ENCODE measurements at regions not wholly inside any gene's neighbourhood (a gene's known extent, or its start where the extent isn't known, plus 50 kb on each side); places are given as distances from the start of the nearest gene placed in this dataset.
"Not testable (repeated sequence)": the region's sequence is repeated elsewhere in the genome, so short reads cannot be mapped to it uniquely, and the experiment has no call there.

DNA sequence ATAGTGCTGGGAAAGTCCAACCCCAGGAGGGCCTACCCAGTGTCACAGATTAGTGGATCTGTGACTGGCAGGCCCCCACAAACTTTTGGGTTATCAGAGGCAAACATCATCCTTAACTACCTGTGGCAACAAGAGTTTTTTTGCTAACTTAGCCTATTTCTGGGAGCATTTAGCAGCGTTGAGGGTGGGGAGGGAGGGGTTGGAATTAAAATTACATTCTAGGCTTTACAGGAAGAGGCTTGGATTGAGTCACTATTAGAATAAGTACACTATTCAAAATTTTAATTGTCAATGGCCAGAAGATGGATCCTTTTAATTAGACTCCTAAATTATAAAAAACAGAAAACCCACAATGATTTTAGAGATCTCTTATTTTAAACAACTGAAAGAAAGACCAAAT lies 267.9 kb upstream of the NPSR1 start:
- DNase-seq (ENCODE audit: low read depth in 2 of 2): no peak

DNA sequence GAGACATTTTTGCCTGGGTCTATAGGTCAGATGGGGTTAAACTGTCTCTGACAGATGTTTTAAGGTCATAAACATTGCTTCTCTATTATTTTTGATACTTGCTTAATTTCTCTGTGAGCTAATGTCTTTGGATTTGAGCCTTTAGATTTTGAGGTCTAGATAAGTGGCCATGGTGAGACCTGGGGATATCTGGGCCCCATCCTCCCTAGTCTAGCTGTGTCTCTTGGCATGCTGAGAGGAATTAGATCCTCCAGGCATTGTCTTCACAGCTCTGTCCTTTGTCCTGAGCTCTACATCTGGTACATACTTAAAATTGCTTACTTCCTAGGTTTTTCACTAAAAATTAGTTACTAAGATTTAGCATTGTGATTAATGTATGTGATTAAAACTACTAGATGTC lies 265.0 kb upstream of the NPSR1 start:
- no peak for DNase-seq (ENCODE audit: low read depth in 2 of 2)

DNA sequence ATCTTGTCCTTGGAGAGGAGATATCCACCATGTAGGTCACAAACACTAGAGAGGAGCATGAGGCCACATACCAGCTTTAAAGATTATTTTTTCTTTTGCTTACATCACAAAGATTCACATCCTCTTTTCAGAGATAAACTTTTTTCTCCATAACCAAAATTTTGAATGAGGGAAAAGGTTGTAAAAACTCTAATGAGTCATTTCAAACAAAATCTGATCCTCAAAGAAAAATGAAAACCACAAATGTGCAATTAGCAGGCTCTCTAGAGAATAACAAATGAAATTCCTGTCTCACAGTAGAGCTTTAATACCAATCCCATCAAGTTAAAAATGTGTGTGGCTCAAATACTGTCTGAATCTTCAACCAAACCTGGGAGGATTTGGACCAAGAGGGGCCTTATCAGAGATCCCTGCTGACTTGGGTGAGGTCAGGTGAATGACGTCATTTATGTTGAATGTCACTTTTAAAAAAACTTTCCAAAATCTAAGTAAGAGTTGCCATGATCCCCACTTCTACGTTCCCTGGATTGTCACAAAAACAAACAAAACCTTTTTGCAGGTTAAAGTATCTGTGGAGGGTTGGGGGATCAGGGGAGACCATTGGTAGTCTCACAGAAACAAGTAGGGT lies 261.5 kb upstream of the NPSR1 start:
- DNase-seq (ENCODE audit: low read depth in 2 of 2): no peak

DNA sequence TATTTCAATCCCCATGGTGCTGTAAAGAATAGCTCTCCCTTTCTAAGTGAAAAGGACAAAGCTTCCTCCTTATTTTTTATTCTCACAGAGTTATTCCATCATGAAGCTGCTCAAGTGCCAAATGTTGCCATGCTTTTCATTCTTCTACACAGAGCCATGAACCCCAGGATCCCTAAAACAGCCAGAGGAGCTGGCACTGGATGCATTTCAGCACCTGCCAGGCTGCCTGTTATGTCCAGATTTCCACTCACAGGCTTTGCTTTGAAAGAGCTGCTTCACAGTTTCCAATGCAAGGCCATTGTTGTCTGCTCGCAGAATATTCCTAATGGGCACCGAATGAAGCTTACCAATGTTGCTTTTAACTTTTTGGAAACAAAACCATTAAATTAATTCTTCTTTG lies 256.2 kb upstream of the NPSR1 start:
- DNase-seq (ENCODE audit: low read depth in 2 of 2): no peak

DNA sequence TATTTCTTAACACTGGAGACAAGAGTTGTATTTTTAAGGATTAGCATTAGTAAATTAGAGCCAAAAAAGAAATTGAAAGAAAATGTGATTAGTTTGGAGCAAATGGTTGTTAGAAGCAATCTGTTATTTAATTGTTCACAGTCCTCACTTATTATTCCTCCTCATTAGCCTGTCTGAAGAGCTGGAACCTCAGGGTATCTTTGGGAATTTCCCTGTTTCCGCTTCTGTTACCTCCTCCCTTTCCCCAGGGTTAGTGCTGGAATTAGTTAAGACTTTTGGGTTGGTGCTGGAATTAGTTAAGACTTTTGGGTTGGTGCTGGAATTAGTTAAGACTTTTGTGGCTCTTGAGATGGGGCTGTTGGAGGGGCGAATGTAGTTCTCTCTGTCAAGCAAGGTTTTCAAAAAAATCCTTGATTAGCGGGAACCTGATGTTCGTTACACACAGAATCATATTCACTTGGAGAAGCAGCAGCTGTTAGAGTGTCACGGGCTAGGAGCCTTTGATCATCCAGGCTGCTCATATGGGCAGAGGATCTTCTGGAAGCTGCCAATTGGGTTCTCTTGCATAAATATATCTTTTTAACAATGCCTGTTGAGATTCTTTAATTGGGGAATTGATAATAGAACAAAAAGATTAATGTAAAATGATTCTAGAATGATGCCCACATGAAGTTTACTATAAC lies 251.0 kb upstream of the NPSR1 start:
- no peak for DNase-seq (ENCODE audit: low read depth in 2 of 2)

DNA sequence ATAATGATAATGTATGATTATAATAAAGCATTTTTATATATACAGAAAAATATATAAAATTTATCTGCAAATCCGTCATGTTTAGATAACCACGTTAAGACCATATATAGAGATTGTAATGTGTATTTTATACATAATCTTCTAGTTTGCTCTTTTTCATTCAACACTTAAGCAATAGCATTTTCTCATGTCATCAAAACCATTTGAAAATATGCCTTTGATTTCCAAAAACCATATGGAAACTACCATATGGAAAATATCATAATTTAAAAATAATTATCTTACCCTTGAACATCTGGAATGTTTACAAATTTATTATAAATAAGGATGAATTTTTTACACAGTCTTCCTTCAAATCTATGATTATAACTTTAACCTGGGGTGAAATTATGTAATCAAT lies 250.4 kb upstream of the NPSR1 start:
- DNase-seq (ENCODE audit: low read depth in 2 of 2): no peak

DNA sequence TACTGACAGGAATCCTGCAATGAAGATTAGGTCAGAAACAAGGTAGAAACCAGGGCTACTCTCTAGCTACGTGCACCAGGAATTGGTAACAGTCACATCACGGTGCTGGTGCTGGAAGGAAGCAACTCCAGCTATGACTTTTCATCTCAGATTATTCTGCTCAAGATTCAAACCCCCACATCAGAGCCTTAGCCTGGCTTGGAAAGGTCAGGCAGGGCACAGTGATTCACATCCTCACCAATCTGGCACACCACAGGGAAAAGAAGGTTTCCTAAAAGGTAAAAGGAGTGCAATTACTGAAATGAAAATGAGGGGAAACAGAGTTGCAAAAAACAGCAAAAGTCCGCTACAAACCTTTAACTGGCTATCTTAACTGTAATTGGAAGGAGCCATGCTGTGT lies 240.2 kb upstream of the NPSR1 start:
- no peak for DNase-seq (ENCODE audit: low read depth in 2 of 2)

DNA sequence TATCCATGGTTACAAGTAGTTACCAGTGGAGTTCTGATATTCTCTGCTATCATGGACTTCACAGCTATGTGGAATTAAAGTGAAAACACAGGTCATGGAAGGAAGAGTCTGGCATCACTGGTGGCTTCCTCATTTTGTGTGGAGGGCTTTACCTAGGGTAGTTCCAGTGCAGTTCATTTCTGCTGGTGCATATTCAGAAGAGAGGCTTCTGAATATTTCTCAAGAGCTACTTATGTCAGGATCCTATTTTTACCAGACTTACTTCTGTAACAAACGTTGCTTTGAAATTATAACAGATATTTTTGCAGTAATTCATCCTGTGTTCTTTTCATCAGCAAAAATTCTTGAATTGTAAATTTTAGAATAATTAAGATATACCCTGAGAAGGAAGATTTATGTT lies 236.5 kb upstream of the NPSR1 start:
- no peak for DNase-seq (ENCODE audit: low read depth in 2 of 2)

DNA sequence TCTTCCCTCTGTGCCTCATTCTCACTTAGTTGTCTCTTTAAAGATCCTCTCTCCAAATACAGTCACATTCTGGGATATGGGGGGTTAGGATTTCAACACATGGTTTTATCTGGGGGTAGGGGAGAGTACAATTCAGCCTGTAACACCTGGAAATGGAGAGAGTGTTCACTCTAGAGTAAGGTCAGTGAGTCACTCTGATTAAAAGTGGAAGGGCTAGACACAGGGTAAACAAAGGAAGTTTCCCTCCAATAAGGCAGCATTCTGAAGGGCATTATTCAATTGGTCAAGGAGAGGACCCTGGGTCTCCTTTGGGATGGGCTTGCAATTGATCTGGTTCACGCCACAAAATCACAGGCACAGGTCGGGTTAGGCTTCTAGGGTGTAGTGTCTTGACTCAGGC lies 232.8 kb upstream of the NPSR1 start:
- DNase-seq (ENCODE audit: low read depth in 2 of 2): no peak

DNA sequence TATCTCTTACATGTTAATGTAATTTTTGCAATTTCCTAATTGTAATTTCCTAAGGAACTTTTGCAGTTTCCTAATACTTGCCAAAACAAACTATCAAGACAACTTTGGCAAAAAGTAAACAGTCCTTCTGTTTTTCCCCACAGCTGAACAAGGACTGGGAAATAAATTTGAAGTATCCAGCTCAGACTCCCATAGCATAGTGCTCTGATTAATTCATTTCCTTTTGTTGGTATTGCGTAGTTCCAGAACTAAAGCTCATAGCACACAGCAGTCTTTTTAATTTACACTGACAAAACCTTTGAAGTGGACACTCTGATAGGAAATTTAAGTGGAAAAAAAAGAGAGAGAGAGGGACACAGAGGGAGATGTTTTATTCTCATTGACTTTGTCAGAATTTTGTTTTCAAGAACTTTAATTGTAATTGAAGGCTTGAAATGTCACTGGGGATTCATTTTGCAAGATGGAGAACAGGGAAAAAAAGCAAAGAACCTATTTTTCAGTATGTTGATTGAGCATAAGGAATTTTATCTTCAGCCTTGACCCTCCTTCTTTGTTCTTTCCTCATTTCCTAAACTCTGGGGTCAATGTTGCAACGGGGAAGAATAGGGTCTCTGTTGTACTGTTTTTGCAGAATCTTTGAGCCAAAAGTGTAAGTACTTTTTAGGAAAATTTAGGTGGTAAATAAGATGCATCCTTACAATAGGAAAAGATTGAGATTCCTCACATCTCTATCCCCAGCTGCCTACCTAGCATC lies 232.2 kb upstream of the NPSR1 start:
- DNase-seq (ENCODE audit: low read depth in 2 of 2): no peak

DNA sequence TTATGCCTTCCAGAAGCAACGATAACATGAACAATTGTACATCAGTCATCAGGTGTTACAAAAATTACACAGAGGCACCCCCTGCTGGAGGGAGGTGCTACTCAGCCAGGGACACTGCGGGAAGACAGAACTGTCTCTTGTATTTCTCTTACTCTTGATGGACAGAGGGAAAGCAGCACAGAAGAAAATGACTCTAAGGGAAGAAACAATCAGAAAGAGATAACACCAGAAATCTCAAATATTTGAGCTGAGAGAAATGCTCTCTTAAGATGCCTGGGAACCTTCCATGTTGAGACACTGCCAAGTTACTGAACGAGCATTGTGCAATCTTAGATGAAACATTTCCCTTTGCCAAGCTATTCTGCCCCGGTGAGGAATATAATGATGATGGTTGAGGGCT lies 227.6 kb upstream of the NPSR1 start:
- no peak for DNase-seq (ENCODE audit: low read depth in 2 of 2)

DNA sequence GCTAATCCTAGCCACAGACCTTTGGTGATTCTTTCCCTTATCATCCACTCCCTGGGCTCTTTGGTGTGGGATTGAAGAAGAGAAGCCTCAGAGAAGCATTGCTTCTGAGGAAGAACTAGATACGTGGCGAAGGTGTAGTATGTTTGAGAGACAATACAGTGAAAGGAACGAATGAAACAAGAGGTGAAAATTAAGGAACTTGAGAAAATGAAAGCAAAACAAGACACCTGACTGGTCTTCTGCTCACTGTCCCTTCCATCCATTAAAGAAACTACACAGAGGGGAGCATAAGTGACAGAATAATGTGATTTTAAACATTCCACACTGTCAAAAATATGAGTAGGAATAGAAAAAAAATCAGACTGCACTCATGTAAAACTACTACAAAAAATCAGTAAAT lies 219.6 kb upstream of the NPSR1 start:
- no peak for DNase-seq (ENCODE audit: low read depth in 2 of 2)

DNA sequence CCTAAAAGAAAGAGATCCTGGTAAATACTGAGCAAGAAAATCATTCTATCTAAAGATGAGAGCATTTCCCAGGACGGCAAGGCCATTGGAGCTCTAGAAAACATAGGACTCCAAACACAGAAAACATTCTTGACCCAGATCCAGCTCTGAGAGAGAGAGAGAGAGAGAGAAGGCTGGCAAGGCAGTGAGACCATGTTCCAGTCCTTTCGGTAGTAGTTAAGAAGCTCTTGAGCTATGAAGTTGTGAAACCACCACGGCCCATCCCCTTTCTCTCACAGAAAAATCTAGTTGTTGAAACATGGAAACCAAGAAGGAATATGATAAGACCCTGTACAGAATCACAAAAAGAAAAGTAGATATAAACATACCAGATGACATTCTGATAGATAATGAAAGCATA lies 212.4 kb upstream of the NPSR1 start:
- no peak for DNase-seq (ENCODE audit: low read depth in 2 of 2)

DNA sequence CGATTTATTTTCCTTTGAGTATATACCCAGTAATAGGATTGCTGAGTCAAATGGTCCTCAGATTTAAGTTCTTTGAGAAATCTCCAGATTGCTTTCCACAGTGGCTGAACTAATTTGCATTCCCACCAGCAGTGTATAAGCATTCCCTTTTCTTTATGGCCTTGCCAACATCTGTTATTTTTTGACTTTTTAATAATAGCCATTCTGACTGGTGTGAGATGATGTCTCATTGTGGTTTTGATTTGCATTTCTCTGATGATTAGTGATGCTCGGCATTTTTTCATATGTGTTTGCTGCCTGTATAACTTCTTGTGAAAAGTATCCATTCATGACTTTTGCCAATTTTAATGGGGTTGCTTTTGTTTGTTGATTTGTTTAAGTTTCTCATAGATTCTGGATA lies 209.5 kb upstream of the NPSR1 start:
- DNase-seq (ENCODE audit: low read depth in 2 of 2): not testable (repeated sequence)

DNA sequence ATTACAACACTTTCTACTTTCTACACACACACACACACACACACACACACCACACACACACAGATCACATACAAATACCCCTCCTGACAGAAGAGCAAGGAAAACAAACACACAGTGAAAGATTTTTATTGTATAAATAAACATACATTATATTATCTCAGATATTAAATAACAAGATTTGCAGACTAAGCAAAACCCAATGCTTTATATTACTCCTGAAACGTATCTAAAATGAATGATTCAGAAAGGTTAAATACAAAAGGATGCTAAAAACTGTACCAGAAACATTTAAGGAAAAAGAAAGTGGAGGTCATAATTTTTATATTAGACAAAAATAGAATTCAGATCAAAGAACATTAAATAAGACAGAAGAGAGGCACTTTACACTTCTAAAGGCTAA lies 208.3 kb upstream of the NPSR1 start:
- DNase-seq (ENCODE audit: low read depth in 2 of 2): no peak

DNA sequence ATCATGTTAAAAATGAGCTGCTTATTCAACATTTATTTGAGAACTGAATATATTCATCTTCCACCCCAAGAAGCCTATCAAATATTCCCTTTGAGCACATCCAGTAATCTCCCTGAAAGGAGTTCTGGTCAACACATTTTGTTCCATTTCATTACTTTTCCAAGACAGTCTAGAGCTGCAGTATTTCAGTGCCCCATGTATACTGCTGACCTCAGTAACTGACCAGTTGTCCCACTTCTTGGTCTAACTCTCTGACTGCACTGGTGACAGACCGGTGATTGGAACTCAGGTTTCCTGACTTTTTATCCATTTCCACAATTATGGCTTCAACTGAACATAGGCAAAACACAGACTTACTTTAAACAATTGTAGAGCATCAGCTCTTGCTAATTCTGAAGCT lies 206.8 kb upstream of the NPSR1 start:
- no peak for DNase-seq (ENCODE audit: low read depth in 2 of 2)

DNA sequence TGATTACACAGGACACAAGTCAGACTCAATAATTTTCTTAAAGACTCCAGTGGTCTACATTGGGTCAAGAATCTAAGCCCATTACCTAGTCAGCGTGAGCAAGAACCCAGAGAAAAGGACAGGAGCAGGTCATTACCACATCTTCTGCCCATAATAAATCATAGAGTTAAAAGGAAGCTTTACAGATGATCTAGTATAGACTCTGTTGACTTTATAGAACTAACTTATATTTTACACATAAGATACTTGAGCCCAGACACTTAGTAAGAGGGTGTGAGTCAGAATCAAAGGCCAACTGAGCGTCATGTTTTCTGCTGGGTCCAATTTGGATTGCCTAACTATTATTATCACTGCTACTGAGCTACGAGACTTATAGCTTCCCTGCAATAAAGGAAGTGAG lies 206.1 kb upstream of the NPSR1 start:
- DNase-seq (ENCODE audit: low read depth in 2 of 2): no peak

DNA sequence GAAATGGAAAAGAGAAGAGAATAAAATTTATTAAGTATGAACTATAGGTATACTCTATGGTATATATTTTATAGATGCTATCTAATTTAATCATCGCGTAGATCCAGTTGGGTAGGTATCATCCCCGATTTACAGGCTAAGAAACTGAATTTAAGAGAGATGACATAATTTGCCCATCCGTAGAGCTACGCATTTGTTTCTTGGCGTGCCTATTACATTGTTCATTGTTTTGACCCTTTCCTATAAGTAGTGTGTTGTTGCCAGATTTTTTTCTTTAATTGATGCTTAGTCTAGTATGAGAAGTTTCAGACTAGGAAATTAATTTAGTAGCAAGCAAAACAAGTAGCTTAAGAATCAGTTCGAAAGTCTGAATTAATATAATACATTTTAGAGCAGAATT lies 205.7 kb upstream of the NPSR1 start:
- DNase-seq (ENCODE audit: low read depth in 2 of 2): no peak

DNA sequence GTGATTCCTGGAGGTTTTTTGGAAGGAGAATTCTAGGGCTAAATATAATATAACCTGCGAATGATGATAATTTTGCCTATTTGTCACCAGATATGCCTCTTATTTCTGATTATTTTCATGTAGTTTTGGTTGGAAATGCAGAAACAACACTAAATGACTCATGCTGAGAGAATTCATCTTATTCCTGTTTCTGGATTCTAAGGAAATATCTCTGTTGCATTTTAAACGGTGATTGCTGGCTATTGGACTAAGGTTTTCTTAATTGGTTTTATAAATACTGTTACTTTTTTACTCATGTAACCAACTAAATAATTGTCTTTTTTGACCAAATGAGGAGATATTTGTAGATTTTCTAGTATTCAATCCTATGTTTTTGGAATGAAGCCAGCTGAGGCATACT lies 204.9 kb upstream of the NPSR1 start:
- DNase-seq (ENCODE audit: low read depth in 2 of 2): no peak

DNA sequence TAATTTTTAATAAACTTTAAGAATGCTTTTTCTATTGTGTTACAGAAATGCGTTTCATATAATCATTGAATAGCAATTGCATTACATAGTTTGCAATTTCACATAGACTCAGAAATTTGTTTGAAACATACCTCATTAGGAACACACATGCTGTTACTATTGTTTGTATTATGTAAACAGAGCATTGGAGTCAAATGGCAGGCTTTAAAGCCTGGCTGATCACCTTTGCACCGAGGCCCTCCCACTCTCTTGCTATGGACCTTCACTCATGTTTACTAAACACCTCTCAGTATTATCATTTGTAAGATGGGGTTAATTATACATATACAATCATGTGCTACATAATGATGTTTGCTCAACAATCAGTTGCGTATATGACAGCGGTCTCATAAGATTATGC lies 203.6 kb upstream of the NPSR1 start:
- DNase-seq (ENCODE audit: low read depth in 2 of 2): no peak

DNA sequence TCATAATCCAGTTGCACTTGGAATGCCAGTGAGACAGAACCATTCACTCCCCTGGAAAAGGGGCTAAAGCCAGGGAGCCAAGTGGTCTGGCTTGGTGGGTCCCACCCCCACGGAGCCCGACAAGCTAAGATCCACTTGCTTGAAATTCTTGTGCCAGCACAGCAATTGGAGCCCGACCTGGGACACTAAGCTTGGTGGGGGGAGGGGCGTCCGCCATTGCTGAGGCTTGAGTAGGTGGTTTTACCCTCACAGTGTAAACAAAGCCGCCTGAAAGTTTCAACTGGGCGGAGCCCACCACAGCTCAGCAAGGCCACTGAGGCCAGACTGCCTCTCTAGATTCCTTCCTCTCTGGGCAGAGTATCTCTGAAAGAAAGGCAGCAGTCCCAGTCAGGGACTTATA lies 200.7 kb upstream of the NPSR1 start:
- no peak for DNase-seq (ENCODE audit: low read depth in 2 of 2)

DNA sequence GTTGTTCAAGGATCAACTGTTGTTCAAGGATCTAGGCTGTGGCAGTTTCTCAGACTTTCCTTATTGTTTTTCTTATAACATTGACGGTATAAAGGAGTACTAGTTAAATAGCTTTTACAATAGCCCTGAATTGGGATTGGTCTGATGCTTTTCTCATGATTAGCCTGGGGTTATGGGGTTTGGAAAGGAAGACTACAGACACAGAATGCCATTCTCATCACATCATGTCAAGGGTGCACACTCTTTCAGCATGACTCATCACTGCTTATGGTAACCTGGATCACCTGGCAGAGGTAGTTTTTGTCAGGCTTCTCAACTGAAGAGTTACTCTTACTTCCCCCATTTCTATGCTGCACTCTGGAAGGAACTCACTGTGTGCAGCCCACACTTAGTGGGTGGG lies 194.2 kb upstream of the NPSR1 start:
- no peak for DNase-seq (ENCODE audit: low read depth in 2 of 2)

DNA sequence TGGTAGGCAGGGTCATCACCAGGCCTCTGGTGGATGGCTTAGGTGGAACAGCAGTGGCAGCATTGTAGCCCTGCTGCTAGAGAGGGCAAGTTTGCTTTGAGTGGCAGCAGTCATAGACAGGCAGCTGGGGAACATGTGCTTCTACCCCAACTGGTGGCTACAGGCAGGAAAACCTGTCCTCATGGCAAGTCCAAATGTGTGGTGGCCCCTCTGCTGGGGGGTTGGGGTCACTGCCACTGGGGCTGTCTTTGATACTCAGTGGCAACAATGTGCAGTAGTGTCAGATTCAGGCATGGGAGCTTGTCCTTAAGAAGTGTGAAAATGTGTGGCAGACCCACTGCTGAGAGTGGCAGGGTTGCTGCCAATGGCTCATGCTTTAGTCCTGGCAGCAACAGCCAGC lies 186.2 kb upstream of the NPSR1 start:
- no peak for DNase-seq (ENCODE audit: low read depth in 2 of 2)

Data from stimulated activated CD8-positive, alpha-beta memory T cell treated with anti-CD3 and anti-CD28 coated beads, Interleukin-7, amount 100 ng/mL, for 1 hour (primary cell).